ENCODE measurements at regions not wholly inside any gene's neighbourhood (a gene's known extent, or its start where the extent isn't known, plus 50 kb on each side); places are given as distances from the start of the nearest gene placed in this dataset.

GRCh38 chr5:86127696-86128095 is 490.0 kb upstream of the COX7C start:
- DNase-seq (ENCODE audit: low spot score), result no peak
- ATAC-seq, result no peak
- H3K36me3 Mint-ChIP-seq, result no peaks in the 10 kb centered on the region
- no peak overlapping the region for H3K4me3 Mint-ChIP-seq
- TF ChIP-seq FOXP4 (CRISPR knock-in tag; IDR thresholded peaks at IDR 0.05), result no peak
- TF ChIP-seq CREB1 (CRISPR knock-in tag; IDR thresholded peaks at IDR 0.05), result no peak
- no peak for TF ChIP-seq CTCF (IDR thresholded peaks at IDR 0.05)
- TF ChIP-seq ZNF532 (CRISPR knock-in tag; IDR thresholded peaks at IDR 0.05; ENCODE audit: borderline replicate concordance), result no peak
- TF ChIP-seq ZNF512 (CRISPR knock-in tag; IDR thresholded peaks at IDR 0.05; ENCODE audit: borderline replicate concordance), result no peak
- no peak for TF ChIP-seq NFE2L1 (CRISPR knock-in tag; IDR thresholded peaks at IDR 0.05)
- TF ChIP-seq E2F1 (CRISPR knock-in tag; IDR thresholded peaks at IDR 0.05), result no peak
- no peak for TF ChIP-seq MYBL2 (CRISPR knock-in tag; IDR thresholded peaks at IDR 0.05)
- no peak for TF ChIP-seq KAT7 (CRISPR knock-in tag; IDR thresholded peaks at IDR 0.05; ENCODE audit: borderline replicate concordance)
- TF ChIP-seq CBFB (CRISPR knock-in tag; IDR thresholded peaks at IDR 0.05; ENCODE audit: low read depth), result no peak
- H3K27ac Mint-ChIP-seq, result no peak overlapping the region
- CTCF ChIA-PET, result no interaction called here
- no peaks in the 10 kb centered on the region for H3K9me3 Mint-ChIP-seq
- no peaks in the 10 kb centered on the region for H3K4me1 Mint-ChIP-seq
- H3K27me3 Mint-ChIP-seq (ENCODE audit: low read depth), result no peaks in the 10 kb centered on the region
- POLR2A ChIA-PET, result no interaction called here

- Mint-ChIP-seq H3K27ac (no peak overlapping the region), H3K27me3 (ENCODE audit: low read depth) (no peaks in the 10 kb centered on the region), H3K4me1 (no peaks in the 10 kb centered on the region), H3K4me3 (no peak overlapping the region), H3K36me3 (no peaks in the 10 kb centered on the region), H3K9me3 (no peaks in the 10 kb centered on the region)
- POLR2A ChIA-PET, result no interaction called here
- CTCF ChIA-PET, result no interaction called here
- ATAC-seq, result no peak
- DNase-seq (ENCODE audit: low spot score), result no peak
- no peak for TF ChIP-seq USF1 (CRISPR knock-in tag; IDR thresholded peaks at IDR 0.05)
- TF ChIP-seq SMAD3 (CRISPR knock-in tag; IDR thresholded peaks at IDR 0.05; ENCODE audit: borderline replicate concordance), result no peak
- no peak for TF ChIP-seq ZNF512 (CRISPR knock-in tag; IDR thresholded peaks at IDR 0.05; ENCODE audit: borderline replicate concordance)
- TF ChIP-seq GABPB1 (CRISPR knock-in tag; IDR thresholded peaks at IDR 0.05), result no peak
- TF ChIP-seq ZNF532 (CRISPR knock-in tag; IDR thresholded peaks at IDR 0.05; ENCODE audit: borderline replicate concordance), result no peak
- TF ChIP-seq SMAD4 (CRISPR knock-in tag; IDR thresholded peaks at IDR 0.05), result no peak
- no peak for TF ChIP-seq FOXP4 (CRISPR knock-in tag; IDR thresholded peaks at IDR 0.05)
Measured at GRCh38 chr5:86129009-86129408, 488.7 kb upstream of the COX7C start.
